Lower lobe of right lung (tissue), 2 donors: ENCODE measurements at regions not wholly inside any gene's neighbourhood (a gene's known extent, or its start where the extent isn't known, plus 50 kb on each side); places are given as distances from the start of the nearest gene placed in this dataset.
"Not testable (repeated sequence)": the region's sequence is repeated elsewhere in the genome, so short reads cannot be mapped to it uniquely, and the experiment has no call there.

ENCODE experiments used
- ATAC-seq, 2 donors: fragments of 200-7000 bp; cut with Tn5 transposase; one replicate each; pipeline ENCODE4 v1.9.1; 2020 to 2022; ENCODE audit warnings: mild to moderate bottlenecking in 2 of 2, moderate library complexity in 2 of 2
- DNase-seq: peaks from one replicate; pipeline ENCODE4 v3.0.0-alpha.2; 2020
- H3K27ac ChIP-seq: fragments of 200-600 bp; one replicate; pipeline ENCODE4 v1.8.0; 2022
- H3K27me3 ChIP-seq: fragments of 200-600 bp; one replicate; pipeline ENCODE4 v1.8.0; 2022; ENCODE audit warnings: low read depth
- H3K36me3 ChIP-seq: fragments of 200-600 bp; one replicate; pipeline ENCODE4 v1.8.0; 2022; ENCODE audit warnings: mild to moderate bottlenecking
- H3K4me1 ChIP-seq: fragments of 200-600 bp; one replicate; pipeline ENCODE4 v1.8.0; 2022
- H3K4me3 ChIP-seq: fragments of 200-600 bp; one replicate; pipeline ENCODE4 v1.8.0; 2022; ENCODE audit warnings: mild to moderate bottlenecking
- H3K9me3 ChIP-seq: fragments of 200-600 bp; one replicate; pipeline ENCODE4 v1.8.0; 2022
- intact Hi-C: fragments of 100-400 bp; cut with DNase I; formaldehyde crosslinking; loops from one replicate; pipeline ENCODE4 v1.11.0; 2022
- TF ChIP-seq, protein P1 (sequence below): fragments of 200-600 bp; IDR thresholded peaks from one replicate; pipeline ENCODE4 v1.8.0; 2022; ENCODE audit warnings: antibody characterized with exemption, mild to moderate bottlenecking
- donor health status: DM: no; HTN: yes; CAD: no; lungs with severe emphysema.

DNA sequence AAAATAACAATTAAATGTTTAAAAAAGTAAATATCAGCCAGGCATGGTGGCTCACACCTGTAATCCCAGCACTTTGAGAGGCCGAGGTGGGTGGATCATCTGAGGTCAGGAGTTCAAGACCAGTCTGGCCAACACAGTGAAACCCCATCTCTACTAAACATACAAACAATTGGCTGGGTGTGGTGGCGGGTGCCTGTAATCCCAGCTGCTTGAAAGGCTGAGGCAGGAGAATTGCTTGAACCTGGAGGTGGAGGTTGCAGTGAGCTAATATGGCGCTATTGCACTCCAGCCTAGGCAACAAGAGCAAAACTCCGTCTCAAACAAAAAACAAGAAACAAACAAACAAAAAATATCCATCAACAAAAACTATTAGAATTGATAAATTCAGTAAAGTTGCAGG lies 77.5 kb downstream of the SNX5 start:
- not testable (repeated sequence) for H3K27me3 ChIP-seq, DNase-seq, ATAC-seq, H3K36me3 ChIP-seq, H3K9me3 ChIP-seq, H3K27ac ChIP-seq, H3K4me3 ChIP-seq
- H3K4me1 ChIP-seq: peaks cover 14% of the 10 kb centered on the region
- intact Hi-C loops: loop anchor here (10.0 kb wide), 1 partner anchor 236 kb away; no protein-coding TSS in a partner anchor

DNA sequence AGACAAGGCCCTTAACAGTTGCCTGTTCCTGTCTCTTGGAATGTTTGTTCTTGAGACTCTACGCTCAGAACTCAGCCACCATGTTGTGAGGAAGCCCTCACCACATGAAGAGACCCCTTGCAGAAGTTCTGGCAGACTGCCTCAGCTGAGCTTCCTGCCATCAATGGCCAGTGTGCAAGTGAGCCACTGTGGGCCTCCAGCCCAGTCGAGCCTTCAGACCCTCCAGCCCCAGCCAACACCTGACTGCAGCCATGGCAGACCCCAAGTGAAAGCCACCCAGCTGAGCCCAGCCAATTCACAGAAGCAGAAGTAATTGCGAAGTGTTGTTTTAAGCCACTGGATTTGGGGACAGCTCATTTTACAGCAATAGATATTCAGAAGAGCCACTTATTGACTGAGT lies 78.3 kb downstream of the SNX5 start:
- DNase-seq: no peak
- H3K4me1 ChIP-seq: peaks cover 16% of the 10 kb centered on the region
- H3K27me3 ChIP-seq: no peaks in the 10 kb centered on the region
- no peak for ATAC-seq
- intact Hi-C loops: loop anchor here (10.0 kb wide), 1 partner anchor 236 kb away; no protein-coding TSS in a partner anchor
- no peak overlapping the region for H3K27ac ChIP-seq
- peaks cover 5% of the 10 kb centered on the region for H3K9me3 ChIP-seq
- H3K36me3 ChIP-seq: no peaks in the 10 kb centered on the region
- no peak overlapping the region for H3K4me3 ChIP-seq
- TF ChIP-seq, protein P1, sequence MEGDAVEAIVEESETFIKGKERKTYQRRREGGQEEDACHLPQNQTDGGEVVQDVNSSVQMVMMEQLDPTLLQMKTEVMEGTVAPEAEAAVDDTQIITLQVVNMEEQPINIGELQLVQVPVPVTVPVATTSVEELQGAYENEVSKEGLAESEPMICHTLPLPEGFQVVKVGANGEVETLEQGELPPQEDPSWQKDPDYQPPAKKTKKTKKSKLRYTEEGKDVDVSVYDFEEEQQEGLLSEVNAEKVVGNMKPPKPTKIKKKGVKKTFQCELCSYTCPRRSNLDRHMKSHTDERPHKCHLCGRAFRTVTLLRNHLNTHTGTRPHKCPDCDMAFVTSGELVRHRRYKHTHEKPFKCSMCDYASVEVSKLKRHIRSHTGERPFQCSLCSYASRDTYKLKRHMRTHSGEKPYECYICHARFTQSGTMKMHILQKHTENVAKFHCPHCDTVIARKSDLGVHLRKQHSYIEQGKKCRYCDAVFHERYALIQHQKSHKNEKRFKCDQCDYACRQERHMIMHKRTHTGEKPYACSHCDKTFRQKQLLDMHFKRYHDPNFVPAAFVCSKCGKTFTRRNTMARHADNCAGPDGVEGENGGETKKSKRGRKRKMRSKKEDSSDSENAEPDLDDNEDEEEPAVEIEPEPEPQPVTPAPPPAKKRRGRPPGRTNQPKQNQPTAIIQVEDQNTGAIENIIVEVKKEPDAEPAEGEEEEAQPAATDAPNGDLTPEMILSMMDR: no peak

DNA sequence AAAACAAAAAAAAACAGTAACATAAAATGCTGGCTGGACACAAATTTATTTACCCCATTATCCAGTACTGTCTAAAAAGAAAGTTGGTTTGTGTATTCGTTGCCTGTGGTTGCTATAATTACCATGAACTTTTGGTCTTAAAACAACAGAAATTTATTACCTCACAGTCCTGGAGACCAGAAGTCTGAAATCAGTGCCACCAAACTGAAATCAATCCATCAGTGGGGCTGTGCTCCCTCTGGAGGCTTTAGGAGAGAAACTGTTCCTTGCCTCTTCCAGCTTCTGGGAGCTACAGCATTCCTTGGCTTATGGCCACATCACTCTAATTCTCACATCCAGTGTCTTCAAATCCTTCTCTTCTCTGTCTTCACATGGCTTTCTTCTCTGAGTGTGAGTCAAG lies 79.4 kb downstream of the SNX5 start:
- TF ChIP-seq, protein P1: no peak
- Histone ChIP-seq H3K27ac (no peak overlapping the region), H3K36me3 (no peaks in the 10 kb centered on the region), H3K4me1 (peaks cover 25% of the 10 kb centered on the region), H3K9me3 (peaks cover 5% of the 10 kb centered on the region), H3K27me3 (no peaks in the 10 kb centered on the region), H3K4me3 (no peak overlapping the region)
- no peak for DNase-seq
- ATAC-seq: no peak
- intact Hi-C loops: no loop called here

DNA sequence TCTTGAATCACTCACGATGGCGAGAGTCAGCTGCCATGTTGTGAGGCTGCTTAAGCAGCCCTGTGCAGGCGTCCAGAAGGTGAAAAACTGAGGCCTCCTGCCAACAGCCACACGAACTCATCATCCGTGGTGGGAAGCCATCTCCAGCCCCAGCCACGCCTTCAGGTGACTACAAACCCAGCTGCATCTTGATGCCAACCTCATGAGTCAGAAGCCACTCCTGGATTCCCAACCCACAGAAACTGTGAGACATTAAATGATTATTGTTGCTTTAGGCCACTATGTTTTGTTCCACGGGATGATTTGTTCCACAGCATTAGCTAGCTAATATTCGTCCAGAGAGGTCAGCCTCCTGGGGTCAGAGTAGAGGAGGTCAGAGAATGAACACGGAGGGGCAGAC lies 80.5 kb downstream of the SNX5 start:
- Histone ChIP-seq H3K4me3 (no peak overlapping the region), H3K27me3 (no peaks in the 10 kb centered on the region), H3K36me3 (no peaks in the 10 kb centered on the region), H3K27ac (no peak overlapping the region), H3K4me1 (peaks cover 17% of the 10 kb centered on the region), H3K9me3 (peaks cover 5% of the 10 kb centered on the region)
- DNase-seq (no peak), ATAC-seq (no peak)
- TF ChIP-seq, protein P1: no peak
- intact Hi-C loops: no loop called here

DNA sequence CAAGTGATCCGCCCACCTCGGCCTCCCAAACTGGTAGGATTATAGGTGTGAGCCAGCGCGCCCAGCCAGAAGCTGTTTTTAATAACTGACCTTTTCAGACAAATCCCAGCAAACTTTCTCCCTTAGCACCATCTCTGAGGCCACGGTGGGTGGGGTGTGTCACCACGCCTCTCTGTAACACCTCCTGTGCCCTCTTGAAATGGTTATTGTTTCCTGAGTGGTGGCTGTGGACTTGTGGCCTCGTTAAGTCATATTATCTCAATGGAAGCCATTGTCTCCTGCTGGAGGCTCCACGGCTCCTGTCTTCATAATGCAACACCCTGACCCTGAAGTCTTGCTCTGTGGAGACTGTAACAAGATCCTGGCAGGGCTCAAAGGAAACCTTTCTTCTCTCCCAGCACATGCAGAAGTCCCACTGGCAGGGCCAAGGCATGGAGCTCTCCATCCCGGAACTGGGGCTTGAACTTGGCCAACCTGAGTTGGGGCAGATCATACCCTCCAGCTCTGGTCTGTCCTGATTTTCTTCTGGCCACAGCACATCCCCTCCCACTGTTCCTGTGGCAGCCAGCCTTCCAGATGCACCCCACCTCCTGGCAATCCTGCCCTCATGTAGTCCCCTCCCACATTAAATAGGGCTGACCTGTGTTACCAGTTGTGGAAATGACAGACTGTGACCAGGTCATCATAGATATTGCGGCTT lies 81.1 kb downstream of the SNX5 start:
- Histone ChIP-seq H3K27ac (no peak overlapping the region), H3K9me3 (peaks cover 5% of the 10 kb centered on the region), H3K36me3 (no peaks in the 10 kb centered on the region), H3K4me3 (no peak overlapping the region), H3K4me1 (peaks cover 17% of the 10 kb centered on the region), H3K27me3 (no peaks in the 10 kb centered on the region)
- TF ChIP-seq, protein P1: no peak
- ATAC-seq (no peak), DNase-seq (no peak)
- intact Hi-C loops: no loop called here

DNA sequence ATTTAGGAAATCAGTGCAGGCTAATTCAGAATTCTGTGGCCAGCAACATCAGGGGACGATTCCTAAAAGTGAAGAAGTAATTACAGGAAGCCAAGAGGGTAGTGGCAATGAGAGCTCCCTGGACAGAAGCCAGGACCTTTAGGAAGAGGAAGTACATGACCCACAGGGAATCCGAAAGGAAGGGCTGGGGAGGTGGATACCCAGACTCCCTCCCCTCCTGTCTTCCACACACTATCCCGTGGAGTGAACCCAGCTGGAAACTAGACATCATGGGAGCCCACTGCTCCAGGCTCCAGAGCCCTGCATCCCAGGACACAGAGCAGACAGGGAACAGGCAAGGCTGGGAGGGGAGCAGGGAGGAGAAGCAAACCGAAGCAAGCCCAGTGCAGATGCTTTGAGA lies 83.0 kb downstream of the SNX5 start:
- H3K4me1 ChIP-seq: peaks cover 17% of the 10 kb centered on the region
- TF ChIP-seq, protein P1: no peak
- intact Hi-C loops: no loop called here
- no peak overlapping the region for H3K27ac ChIP-seq
- no peak overlapping the region for H3K4me3 ChIP-seq
- ATAC-seq: peak; percentile 40 to 50
- no peaks in the 10 kb centered on the region for H3K36me3 ChIP-seq
- H3K9me3 ChIP-seq: peaks cover 5% of the 10 kb centered on the region
- H3K27me3 ChIP-seq: no peaks in the 10 kb centered on the region
- DNase-seq: no peak
